ENCODE measurements at regions not wholly inside any gene's neighbourhood (a gene's known extent, or its start where the extent isn't known, plus 50 kb on each side); places are given as distances from the start of the nearest gene placed in this dataset.
A peak's percentile ranks its signal among the peaks of the same experiment; 100 is the strongest.

DNA sequence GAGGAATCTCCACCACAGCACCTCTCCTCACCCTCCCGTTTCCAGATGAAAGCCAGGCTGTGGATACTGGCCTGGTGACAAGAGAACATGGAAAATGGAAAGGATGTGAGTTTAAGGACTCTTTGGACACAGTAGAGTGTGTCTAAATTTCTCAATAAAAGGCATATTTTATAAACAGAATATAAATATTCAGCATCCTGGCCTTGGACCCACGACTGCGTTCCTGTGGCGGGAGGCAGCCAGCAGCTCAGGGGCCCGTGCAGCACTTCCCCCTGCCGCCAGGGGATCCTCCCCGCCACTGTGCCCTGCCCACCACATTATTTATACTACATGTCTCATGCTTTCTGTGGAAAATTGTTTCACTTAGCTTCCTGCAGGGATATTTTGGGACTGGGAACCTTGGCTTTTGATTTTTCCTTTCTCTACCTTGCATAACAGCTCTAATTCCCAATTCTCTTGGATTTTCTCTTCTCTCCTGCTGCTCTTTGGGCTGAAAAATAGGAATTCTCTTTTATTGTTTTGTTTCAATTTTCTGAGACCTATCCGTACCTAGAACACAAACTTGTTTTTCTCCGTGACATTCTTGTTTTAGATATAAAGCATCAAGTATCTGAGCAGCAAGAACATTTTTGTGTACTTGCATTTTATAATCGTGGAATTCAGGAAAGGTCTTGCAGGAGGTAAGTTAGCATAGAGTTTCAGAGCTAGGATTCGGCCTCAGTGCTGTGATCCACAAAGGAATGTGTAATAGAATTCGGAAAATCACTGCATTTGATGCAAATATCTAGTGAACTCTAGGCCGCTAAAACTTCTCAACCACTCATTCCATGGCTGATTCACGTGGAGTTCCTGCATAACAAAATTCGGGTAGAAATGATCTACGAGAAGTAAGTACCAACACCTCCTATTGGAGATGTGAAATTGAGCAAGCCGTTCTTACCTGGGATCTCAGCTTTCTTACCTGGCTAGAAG lies 107.7 kb upstream of the SPATA13 start:
- DNase-seq, result no peak

DNA sequence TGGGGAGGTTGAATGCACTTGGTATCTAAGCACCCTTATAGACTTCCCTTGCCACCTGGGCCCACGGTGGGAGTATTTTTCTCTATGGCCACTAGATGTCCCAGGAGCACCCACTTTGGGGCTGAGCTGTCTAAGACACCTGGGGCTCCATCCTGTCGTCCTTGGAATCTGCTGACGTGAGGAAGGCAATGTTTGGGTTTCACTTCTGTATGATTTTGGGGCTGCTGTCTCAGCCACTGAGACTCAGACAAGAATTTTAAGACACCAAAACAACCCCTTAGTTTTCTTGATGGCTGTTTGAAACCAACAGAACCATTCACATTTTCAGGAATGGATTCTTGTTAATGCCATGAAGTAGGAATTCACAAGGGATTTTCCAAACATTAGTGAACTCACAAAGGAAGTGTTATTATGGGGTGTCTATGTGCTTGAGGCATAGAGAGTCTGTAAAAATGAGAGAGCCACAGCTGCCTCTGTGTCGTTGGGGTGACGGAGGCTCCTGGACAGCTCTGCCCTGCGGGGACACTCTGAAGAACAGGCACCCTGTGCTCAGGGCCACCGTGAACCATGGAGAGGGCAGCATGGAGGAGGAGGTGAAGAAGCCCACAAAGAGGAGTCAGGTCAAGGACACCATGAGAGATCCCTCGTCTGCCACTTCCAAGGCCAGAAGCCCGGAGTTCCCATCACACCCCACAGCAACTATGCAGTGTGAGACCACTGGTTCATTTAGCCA lies 106.8 kb upstream of the SPATA13 start:
- peak; percentile 52 for DNase-seq

DNA sequence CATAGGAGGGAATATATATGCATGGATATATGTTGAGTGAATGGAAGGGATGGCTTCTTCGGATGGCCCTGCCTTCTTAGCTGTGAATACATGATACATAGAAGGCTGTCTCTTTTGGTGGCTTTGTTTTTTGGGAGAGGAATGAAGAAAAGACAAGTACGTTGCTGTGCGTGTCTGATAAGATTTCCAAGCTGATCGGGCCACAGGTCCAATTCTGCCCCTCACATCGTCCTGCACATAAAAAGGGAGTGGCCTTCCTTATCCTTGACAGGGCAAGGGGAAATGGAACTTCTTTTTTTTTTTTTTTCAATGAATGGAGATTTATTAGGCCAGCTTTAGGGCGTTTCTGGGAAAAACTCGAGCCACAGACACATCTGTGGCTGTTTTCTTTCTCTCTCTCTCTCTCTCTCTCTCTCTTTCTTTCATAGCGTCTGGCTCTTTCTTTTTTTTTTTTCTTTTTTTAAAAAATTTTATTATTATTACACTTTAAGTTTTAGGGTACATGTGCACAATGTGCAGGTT lies 103.8 kb upstream of the SPATA13 start:
- DNase-seq, result no peak

DNA sequence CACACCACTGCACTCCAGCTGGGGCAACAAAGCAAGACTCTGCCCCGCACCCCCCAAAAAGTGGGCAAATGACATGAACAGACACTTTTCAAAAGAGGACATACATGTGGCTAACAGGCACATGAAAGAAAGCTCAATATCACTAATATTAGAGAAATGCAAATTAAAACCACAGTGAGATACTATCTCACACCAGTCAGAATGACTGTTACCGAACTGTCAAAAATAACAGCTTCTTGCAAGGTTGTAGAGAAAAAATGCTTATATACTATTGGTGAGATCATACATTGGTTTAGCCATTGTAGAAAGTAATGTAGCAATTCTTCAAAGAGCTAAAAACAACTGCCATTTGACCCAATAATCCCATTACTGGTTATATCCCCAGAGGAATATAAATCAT lies 99.5 kb upstream of the SPATA13 start:
- DNase-seq, result no peak

DNA sequence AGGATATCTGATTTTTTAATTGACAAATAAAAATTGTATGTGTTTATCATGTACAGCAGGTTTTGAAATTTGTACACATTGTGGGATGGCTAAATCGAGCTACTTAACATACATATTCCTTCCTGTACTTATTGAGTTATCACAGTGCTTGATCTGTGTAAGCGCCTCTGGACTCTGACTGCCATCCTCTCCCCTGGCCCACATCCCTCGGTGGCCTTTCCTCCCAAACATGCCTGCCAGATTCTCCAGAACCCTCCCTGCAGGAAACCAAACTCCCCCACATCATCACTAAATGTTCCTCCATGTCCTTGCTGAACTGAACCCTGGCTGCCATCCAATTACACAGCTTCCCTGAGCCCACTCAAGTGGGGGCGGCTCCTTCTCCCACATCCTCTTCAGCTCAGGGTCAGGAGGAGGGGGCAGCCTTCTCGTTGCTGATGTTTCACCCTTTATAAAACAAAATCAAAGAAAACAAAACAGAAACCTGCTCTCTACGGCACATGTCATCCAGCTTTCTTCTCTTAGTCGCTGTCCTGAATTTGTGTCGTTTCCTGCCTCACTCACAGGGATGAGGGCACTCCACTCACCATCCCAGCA lies 97.1 kb upstream of the SPATA13 start:
- DNase-seq, result no peak

DNA sequence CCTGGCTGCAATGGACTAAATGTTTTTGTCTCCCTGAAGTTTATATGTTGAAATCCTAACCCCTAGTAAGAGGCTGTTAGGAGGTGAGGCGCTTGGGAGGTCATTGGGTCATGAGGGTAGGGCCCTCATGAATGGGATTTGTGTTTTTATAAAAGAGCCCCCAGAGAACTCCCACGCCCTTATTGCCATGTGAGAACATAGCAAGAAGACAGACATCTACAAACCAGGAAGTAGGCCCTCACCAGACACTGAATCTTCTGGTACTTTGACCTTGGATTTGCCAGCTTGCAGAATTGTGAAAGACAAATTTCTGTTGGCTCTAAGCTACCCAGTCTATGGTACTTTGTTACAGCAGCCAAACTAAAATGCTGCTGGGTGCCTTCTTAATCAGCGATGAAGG lies 96.1 kb upstream of the SPATA13 start:
- no peak for DNase-seq

DNA sequence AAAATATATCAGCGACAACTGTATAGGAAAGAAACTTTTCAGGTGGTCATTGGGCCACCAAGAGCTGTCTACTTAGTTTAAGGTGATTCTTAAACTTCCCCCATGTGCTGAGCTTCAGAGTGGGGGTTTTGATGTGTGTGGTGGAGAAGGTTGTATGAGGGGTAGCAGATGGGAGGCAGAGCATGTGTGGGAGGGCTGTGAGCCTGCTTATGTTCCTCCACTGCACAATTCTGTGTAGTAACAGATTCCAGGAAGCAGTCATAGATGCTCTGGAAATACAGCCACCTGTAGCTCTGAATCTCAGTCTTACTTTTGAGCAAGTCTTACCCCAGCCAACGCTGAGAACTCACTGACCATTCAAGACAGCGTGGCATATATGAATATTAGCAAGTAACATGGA lies 95.3 kb upstream of the SPATA13 start:
- no peak for DNase-seq

DNA sequence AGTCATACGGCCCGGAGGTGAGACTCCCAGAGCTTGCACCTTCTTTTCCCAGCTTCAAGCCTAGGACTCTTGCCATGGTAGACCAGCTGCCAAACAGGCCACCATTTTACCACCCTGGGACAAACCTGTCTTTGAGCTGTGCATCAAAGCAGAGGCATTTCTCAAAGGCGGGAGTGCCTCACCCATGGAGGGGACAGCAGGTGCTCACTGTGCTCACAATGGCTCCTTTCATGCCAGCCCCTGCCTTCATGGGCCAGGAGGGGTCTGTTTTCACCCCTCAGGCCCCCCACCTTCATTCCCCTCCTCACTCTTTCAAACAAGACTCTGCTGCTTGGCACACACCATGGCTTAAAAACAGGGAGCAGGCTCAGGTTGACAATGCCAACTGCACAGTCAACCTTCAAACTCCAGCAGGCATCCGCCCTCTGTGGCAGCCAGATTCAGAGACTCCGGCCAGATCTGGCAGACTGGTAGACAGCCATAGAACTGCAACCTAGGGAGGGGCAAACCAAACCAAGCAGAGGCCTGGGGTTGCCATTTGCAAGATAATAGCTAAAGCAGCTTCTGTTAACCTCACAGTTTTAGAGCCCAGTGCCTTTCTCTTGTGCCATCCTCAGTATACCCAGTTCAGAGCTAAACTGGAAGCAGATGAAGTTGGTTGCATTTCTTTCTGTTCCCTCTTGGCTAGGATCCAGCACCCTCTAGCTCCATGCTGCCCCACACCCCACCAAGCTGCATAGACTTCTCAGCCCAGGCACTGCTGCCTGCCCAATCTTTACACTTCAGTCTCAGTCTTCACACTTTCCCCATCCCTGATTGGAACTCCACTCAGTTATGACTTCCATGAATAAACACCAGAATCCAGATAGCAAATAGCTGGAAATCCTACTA lies 93.9 kb upstream of the SPATA13 start:
- no peak for DNase-seq

DNA sequence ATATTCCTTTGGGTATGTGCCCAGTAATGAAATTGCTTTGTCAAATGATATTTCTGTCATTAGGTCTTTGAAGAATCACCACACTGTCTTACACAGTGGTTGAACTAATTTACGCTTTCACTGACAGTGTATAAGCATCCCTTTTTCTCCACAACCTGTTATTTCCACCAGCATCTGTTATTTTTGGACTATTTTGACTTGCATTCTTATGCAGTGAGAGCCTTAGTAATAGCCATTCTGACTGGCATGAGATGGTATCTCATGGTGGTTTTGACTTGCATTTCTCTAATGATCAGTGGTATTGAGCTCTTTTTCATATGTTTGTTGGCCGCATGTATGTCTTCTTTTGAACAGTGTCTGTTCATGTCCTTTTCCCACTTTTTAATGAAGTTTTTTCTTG lies 92.0 kb upstream of the SPATA13 start:
- DNase-seq, result no peak

DNA sequence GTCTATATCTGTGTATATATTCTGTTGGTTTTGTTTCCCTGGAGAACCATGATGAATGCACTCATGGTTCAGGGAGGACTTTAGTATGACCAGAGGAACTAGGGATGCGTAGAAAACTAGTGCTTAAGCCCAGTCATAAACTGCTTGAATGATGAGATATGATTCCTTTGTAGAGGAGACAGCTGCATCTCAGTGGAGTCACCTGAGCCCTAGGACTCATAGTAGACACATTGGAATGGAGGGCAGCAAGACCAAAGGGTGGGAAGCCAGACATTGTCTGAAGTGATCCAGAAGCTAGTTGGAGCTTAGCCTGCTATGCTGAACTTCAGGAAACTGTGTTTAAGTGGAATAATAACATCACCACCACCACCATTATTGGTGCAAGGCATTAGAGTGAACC lies 89.5 kb upstream of the SPATA13 start:
- no peak for DNase-seq

DNA sequence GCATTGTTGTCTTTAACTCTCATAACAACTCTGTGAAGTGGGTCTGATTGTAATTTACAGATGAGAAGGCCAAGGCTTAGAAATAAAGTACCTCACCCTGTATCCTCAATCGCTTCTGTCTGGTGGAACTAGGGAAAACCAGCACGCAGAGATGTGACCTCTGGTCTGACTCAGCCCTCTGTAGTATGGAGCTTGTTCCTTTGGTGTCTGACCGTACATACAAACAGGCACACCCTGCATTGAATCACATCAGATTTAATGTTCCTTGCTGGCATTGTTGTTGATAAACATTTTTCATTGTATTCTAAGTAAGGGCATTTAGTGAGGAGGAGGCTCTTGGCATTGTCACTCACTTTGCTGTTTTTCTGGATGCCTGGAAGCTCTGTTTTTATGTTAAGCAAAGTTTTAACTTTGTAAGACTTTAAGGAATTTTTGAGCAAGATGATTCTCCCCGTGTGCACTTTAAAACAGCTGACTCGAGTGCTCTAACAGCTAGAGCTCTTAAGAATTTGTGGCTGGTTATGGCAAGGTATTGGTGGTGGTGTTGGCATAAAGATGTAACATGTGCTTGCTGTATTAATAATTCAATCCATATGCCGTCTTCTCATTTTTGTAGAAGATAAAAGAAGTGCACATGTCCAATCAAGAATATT lies 89.0 kb upstream of the SPATA13 start:
- DNase-seq, result no peak

DNA sequence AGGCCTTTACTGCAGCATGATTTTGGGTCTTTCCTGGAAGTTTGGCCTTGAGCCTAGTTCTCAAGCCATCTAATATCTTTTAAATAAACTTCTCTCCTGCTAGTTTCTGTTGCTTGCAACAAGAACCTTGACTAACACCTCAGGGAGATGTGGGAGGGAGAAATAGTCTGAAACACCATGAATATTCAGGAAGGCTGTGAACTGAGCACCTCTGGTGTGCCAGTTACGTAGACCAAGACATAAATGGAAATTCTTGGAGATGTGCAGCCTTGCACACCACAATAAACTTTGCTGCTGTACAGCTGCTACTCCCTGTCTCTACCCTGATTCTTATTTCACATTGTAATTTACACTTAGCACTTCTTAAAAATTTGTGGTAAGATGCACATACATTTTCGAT lies 86.9 kb upstream of the SPATA13 start:
- DNase-seq, result no peak

DNA sequence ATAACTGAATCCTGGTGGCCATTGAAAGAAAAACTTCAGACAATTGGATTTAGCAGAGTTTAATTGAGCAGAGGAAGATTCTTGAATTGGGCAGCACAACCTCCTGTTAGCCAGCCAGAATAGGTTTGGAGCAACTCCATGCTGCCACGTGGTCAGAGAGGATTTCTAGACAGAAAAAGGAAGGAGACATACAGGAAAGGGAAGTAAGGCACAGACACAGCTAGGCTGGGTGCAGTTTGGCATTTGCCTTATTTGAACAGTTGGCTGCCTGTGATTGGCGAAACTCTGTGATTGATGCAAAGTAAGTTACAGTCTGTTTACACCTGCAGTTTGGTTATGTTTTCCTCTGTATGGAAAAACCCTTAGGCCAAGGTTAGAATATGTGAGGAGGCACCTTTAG lies 85.8 kb upstream of the SPATA13 start:
- no peak for DNase-seq

DNA sequence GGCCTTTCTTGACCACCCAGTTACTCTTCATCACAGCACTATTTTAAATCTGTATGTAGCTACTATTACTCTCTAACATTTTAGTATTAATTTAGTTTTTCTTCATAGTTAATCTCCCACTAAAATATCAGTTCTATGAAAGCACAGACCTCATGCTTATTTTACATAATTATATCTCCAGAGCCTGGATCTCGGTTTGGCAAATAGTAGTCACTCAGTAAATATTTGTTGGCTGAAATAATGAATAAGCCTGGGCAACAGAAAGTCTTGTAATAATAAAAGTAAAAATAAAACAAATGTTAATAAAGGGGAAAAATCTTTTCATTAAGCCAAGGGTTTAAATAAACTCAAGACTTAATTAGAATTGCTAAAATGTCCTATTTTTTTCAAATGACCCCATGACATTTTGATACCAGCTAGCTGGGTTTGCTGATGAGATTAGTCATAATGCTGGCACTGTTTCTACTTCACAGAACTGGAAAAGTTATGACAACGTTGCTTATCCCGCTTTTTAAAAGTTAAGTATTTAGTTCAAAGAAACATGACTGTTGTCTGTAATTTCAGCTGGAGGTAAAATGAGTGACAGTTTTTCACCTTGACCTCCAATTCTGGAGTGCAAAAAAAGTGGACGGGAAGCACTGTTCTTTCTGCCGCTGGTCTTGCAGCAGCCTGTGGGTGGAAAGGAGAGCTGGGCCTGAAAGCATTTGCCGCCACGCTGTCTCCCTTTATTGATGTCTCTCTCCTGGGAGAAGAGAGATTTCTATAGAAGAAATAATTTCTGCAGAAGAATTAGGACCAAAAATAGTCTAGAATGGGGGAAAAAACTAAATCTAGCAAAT lies 85.2 kb upstream of the SPATA13 start:
- no peak for DNase-seq

DNA sequence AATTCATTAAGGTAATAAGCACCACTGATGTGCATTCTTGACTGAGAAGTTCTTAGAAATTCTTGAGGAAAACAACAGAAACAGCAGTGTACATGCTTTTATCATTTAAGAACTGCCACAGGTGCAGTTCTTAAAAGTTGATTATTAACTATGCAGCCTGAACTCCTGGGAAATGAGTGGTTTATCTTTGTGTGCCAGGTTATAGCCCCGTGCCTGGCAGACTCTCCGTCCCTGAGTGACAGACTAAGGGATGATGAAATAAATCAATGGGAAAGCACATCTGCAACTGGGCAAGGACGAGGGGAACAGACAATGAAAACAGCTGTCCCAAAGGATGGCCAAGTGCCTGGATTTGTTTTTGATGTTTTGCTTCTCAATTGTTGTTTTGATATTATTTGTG lies 84.4 kb upstream of the SPATA13 start:
- DNase-seq, result no peak

DNA sequence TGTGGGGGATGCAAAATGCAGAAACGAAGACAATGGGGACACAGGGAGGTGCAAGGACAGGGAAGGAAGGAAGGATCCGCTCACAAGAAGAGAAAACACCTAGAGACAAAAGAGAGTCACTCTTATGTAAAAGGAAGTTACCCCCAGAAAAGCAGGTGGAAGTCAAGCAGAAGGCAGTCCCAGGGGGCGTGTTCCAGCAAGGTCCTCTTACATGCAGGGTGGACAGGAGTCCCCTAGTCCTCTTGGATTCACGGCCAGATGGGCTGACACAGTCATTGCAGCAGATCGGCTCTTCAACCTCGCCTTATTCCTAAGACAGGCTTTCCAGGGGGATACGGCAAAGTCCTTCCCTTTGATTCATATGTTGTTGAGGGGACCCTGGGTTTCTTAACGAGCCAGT lies 83.9 kb upstream of the SPATA13 start:
- DNase-seq, result no peak

DNA sequence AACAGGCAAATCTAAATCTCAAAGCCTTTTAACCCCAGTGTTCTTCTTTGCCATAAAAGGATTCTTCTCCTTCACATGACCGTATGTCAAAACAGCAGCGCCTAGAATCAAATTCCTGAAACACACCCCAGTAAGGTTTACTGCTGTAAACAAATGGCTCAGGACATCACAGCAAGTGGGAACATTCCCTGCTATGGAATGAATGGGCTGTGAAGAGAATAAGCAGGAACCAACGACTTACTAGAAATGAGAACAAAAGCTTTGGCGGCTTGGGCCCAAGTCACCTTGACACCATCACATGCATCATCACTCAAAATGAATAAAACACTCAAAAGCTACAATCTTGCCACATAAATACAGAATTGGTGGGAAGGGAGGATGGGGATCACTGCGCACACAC lies 80.4 kb upstream of the SPATA13 start:
- DNase-seq, result no peak

DNA sequence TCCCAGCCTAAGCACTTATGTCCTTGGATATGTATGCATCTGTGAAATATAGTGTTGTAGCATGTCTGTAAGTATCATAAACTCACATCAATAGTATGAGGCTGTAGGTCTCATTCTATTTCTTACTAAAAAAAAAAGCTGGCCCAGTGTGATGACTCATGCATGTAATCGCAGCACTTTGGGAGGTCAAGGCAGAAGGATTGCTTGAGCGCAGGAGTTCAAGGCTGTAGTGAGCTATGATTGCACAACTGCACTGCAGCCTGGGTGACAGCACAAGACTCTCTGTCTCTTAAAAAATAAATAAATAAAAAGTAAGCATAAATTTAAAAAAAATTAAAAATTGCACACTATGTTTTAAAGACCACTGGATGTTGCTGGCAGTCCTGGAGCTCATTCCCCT lies 79.1 kb upstream of the SPATA13 start:
- no peak for DNase-seq

DNA sequence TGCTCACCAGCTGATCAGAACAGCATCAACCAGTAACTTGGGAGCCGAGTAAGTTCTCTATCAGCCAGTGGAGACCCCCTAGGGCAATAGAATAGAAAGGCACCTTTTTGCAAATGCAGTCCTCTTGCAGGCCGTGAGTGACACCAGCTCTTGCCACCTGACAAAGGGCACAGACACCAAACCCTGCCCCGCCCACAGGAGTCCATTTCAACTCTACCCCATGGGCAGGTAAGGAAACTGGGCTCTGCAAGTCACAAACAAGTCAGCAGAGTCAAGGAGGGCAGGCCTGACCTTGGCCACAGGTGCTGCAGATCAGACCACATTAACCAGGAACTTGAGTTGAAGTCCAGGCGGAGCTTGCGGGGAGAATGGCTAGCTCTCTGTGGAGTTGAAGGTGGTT lies 77.4 kb upstream of the SPATA13 start:
- DNase-seq, result no peak

DNA sequence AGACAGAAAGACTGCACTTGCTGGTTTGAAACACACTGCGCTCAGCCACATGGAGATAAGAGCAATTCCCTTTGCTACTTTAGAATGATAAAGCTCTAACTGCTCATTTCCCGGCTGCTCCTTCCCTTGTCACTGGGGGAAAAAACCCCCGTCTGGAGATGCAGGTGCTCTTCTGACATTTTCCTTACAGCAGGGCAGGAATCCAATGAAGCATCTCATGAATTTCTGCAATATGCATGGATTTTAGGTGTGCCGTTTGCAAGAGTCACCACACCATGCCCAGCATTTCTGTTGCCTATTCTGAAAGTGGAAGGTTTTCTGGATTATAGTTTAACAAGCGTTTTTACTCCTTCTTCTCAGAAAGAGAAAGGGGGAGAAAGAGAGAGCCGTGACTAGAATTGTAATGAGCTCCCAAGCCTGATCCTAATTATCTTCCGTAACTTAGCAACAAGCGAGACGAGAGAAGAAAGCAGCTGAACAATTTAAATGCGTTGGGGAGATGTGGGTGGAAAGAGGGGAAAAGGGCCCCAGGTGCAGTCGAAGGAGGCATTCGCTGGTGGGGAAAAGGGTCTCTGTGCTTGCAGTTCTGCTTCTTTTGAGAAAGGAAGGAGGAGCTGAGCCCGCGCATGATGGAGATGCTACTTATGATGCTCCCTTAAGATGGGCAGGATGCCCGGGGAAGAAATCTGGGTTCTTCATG lies 76.6 kb upstream of the SPATA13 start:
- no peak for DNase-seq
